OCI-LY1 (cell line): ENCODE measurements at regions not wholly inside any gene's neighbourhood (a gene's known extent, or its start where the extent isn't known, plus 50 kb on each side); places are given as distances from the start of the nearest gene placed in this dataset.

Source experiments
- EZH2 ChIP-seq: fragments of 200-600 bp; sonication (generic), shearing (Covaris generic); IDR thresholded peaks from 2 replicates; pipeline ENCODE4 v1.8.0; 2017; ENCODE audit warnings: borderline replicate concordance, mixed run types, mild to moderate bottlenecking, antibody characterized with exemption, low read length, moderate library complexity, mixed read lengths
- TF ChIP-seq, protein P1 (sequence below): fragments of 200-600 bp; sonication (generic), shearing (Covaris generic); IDR thresholded peaks from 2 replicates; pipeline ENCODE4 v1.5.1; 2017; ENCODE audit warnings: mild to moderate bottlenecking, antibody characterized with exemption, low read length, moderate library complexity, mixed read lengths

DNA sequence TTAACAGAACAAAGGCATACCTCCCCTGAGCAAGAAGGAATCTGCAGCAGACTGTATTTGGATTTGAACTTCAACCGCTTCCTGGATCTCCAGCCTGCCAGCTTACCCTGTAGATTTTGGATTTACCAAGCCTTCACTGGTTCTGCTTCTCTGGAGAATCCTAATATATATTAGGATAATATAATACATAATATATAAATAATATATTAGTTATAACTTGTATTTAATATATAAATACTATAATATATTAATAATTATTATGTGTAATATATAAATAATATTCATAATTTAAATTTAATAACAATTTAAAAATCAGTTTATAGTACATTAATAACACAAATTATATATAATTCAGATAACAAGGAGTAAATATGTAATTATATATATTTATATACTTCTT, 121.4 kb downstream of the COX18 start:
- TF ChIP-seq EZH2 = no peak
- TF ChIP-seq, protein P1, sequence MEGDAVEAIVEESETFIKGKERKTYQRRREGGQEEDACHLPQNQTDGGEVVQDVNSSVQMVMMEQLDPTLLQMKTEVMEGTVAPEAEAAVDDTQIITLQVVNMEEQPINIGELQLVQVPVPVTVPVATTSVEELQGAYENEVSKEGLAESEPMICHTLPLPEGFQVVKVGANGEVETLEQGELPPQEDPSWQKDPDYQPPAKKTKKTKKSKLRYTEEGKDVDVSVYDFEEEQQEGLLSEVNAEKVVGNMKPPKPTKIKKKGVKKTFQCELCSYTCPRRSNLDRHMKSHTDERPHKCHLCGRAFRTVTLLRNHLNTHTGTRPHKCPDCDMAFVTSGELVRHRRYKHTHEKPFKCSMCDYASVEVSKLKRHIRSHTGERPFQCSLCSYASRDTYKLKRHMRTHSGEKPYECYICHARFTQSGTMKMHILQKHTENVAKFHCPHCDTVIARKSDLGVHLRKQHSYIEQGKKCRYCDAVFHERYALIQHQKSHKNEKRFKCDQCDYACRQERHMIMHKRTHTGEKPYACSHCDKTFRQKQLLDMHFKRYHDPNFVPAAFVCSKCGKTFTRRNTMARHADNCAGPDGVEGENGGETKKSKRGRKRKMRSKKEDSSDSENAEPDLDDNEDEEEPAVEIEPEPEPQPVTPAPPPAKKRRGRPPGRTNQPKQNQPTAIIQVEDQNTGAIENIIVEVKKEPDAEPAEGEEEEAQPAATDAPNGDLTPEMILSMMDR = no peak
